ENCODE measurements at regions not wholly inside any gene's neighbourhood (a gene's known extent, or its start where the extent isn't known, plus 50 kb on each side); places are given as distances from the start of the nearest gene placed in this dataset.

DNA sequence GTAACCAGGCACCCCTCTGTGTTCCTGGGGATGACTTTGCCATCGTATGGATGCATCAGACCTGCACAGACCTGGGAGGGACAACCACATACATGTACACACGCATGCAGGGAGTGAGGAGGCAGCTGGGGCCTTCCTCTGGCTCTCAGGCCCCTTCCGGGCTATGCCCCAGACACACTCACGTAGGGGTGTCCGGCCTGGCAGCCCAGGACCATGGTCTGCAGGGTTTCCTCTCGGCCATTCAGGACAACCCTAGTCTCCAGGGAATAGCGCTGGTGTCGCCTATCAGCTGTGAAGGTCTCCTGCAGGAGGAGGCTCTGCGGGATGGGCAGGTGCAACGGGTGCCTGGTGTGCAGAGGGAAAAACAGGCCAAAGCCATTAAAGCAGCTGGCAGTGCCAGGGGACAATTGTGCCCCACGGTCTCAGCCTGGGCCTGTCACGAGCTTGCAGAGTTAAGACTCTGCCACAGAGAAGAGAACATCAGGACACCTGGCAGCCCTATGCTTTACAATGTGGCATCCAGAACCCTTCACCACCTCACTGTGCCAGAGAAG, 101.4 kb downstream of the RMI2 start:
- no peak for DNase-seq (ENCODE audit: low spot score)

GRCh38 chr16:11447272-11447671, 102.0 kb downstream of the RMI2 start:
- no peak for DNase-seq (ENCODE audit: low spot score)

GRCh38 chr16:11447836-11448235, 102.6 kb downstream of the RMI2 start:
- DNase-seq (ENCODE audit: low spot score), result no peak

DNA sequence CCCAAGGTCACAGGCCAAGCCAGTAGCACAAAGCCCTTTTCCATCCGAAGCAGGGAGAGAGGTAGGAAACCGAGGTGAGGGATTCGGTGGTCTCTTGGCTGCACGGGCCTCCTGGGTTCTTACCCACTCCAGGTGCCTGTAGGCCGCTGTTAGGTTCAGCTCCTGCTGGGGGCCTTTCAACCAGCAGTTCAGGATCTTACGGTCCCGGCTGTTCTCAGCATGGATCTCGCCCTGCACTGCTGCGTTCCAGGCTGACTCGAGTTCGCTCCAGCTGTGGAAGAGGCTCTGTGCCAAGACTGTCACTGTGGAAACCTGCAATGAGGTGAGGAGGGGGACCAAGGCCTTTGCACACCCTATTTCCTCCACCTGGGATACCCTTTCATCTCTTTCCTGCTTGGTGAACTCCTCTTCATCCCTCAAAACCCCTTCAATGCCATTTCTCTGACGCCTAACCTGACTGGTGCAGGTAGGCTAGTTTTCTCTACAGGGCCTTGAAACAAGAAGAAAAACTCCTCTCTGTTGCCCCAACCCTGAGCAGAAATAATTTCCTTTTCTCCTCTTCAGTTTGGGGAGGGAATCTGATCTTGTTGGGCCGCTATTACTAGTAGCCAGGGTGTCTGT, 103.6 kb downstream of the RMI2 start:
- DNase-seq (ENCODE audit: low spot score), result no peak

DNA sequence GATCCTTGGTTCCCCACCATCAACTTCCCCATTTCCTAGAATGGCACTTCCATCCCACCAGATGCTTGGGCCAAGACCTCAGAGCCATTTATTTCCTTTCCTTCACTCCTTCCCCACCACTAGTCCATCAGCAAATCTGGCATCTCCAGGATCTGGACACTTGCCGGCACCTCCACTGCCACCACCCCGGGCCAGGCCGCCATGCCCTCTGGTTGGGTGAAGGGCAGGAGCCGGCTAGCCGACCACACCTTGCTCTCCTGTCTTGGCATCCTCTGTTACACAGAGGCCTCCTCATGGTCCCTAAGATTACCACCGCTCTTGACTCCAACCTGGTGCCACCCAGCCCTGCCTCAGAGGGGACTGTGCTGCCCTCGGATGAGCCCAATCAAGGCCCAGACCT, 104.5 kb downstream of the RMI2 start:
- DNase-seq (ENCODE audit: low spot score), result no peak

DNA sequence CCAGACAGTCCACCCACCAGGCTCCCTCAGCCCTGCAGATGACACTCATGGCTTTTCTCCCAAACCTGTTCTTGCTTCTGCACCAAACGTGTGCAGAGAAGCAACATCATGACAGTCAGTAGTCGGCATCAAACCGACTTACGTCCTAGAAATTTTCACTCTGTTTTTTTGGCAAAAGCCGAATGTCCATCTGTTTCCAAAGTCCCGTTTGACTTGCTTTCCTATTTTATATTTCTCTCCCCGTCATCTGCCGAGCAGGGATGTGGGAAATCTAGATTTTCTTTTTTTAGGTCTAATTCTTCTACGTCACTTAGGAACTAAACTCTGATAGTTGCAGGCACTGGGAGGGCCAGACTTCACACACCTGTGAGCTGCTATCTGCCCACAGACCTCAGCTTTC, 104.9 kb downstream of the RMI2 start:
- no peak for DNase-seq (ENCODE audit: low spot score)

GRCh38 chr16:11452298-11452697, 107.0 kb downstream of the RMI2 start:
- DNase-seq (ENCODE audit: low spot score), result no peak

DNA sequence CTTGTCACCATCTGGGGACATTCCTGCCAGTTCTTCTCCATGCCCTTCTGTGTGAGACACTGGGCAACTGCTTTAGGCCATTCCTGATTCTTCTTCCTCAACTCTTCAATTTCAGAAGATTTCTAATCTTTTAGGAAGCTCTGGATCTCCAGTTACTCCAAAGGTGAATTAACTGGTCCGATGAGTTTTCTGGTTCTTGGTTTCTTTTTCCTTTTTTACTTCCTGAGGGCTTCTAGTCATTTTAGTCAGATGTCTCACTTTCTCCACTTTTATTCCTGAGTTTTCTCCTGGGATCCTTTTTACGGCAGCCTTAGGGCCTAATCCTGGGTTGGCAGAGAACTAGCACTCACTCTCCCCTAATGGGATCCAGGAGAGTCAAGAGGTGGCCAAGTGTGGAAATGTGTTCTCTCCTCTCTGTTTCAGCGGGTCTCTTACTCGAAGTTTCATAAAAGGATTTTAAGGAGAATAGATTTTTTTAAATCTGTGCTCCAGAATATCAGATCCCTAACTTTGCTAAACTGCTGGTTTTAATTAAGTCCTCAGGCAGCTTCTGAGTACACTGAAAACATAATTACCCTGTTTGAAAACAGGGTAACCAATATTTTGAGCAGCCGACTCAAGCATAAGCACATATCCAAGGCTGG, 107.6 kb downstream of the RMI2 start:
- DNase-seq (ENCODE audit: low spot score), result no peak

GRCh38 chr16:11456741-11457140, 111.5 kb downstream of the RMI2 start:
- DNase-seq (ENCODE audit: low spot score), result no peak

- DNase-seq (ENCODE audit: low spot score), result no peak
Observed at GRCh38 chr16:11459722-11460121, 114.5 kb downstream of the RMI2 start.

DNA sequence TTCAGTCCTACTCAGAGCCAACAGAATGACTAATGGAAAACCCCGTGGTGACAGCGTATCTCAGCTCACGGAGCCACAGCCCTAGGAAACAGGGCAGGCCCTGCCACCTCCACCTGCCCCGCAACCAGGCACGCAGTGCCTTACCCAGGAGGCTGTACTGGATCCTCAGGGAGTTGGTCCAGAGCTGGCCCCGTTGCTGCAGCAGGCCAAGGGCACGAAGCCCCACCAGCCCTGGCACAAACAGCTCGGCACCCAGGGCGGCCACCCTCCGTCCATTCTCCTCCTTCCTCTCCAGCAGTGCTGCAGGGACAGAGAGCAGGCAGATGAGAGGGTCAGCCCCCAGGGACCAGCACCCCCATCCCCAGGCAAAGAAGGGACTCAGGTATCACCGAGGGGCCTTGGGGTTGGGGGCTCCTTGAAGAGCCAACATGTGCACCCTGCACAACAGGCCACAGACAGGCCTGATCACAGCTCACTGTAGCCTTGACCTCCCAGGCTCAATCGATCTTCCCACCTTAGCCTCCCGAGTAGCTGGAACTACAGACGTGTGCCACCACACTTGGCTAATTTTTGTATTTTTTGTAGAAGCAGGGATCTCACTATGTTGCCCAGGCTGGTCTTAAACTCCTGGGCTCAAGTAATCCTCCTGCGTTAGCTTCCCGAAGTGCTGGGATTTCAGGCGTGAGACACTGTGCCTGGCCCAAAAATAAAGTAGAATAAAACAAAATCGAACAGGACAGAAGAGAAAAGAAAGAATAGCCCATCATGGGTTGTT, 115.7 kb downstream of the RMI2 start:
- no peak for DNase-seq (ENCODE audit: low spot score)

GRCh38 chr16:11461595-11461990, 116.3 kb downstream of the RMI2 start:
- no peak for DNase-seq (ENCODE audit: low spot score)

GRCh38 chr16:11462036-11462435, 116.8 kb downstream of the RMI2 start:
- DNase-seq (ENCODE audit: low spot score), result no peak

DNA sequence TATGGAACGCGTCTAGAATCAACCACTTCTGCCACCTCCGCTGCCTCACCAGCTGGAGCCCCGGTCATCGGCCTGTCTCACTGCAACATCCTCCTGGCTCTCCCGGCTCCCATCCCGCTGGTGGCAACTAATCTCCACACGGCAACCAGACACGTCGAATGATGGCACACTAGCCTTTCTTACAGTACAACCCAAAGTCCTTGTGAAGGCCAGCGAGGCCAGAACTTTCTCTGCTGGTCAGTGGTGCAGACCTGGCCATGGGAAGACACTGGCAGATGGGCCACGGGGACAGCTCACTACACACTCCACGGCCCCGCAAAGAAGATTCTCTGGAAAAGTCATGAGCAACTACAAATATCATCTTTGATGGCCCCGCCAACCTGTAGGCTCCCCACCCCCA, 117.6 kb downstream of the RMI2 start:
- no peak for DNase-seq (ENCODE audit: low spot score)

- DNase-seq (ENCODE audit: low spot score), result no peak
Observed at GRCh38 chr16:11464241-11464640, 119.0 kb downstream of the RMI2 start.

GRCh38 chr16:11465675-11466074, 120.4 kb downstream of the RMI2 start:
- no peak for DNase-seq (ENCODE audit: low spot score)

DNA sequence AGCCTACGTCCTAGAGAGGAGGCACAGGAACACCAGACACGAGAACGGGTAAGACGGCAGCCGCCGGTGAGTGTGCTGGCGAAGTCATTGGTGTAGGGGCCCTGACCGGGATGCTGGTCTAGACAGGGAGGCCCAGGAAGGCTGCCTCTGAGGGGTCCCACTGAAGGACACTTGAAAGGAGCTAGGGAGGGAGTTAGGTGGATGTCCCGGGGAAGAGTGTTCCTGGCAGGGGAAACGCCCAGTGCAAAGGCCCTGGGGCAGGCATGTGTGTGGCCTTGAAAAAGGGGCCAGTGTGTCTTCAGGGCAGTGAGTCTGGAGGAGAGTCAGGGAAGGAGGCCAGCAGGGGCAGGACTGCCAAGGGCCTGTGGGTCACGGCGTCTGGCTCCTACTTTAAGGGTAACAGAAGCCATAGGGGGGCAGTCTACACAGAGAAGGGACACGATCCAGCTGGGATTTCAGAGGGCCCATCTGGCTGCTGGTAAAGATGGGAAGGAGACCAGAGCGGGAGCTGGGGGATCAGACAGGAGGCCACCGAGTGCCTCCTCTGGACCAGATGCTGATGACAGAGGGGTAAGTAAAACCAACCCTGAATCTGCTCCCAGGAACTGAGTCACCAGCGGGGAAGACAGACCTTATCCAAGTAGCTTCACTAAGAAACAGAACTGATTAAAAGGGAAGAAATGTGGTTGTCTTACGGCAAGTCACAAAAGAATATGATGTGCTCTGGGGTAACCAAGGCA, 115.9 kb downstream of the LITAF start:
- DNase-seq (ENCODE audit: low spot score), result no peak

- DNase-seq (ENCODE audit: low spot score), result no peak
Observed at GRCh38 chr16:11471548-11471947, 115.2 kb downstream of the LITAF start.

DNA sequence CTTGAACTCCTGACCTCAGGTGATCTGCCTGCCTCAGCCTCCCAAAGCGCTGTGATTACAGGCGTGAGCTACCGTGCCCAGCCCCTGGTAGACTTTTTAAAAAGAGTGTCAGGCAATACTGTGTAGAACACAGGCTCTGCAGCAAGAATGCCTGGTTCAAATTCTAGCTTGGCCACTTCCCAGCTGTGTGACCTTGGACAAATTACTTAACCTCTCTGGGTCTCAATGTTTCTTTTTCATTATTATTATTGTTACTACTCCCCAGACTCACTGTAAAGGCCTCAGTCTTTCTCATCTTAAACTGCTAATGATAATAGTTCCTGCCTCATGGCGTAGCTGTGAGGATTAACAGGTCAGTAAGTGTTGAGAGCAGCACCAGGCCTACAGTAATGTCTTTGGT, 114.3 kb downstream of the LITAF start:
- no peak for DNase-seq (ENCODE audit: low spot score)

DNA sequence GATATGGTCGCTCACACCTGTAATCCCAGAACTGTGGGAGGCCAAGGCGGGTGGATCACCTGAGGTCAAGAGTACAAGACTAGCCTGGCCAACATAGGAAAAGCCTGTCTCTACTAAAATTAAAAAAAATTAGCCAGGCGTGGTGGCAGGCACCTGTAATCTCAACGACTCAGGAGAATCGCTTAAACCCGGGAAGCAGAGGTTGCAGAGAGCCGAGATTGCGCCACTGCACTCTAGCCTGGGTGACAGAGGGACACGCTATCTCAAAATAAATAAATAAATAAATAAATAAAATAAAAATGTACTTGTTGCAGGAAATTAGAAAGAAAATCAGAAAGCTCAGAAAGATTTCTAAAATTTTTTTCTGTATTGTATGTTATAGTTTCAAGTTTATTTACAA, 113.9 kb downstream of the LITAF start:
- no peak for DNase-seq (ENCODE audit: low spot score)

- DNase-seq (ENCODE audit: low spot score), result no peak
Observed at GRCh38 chr16:11473728-11474127, 113.0 kb downstream of the LITAF start.

DNA sequence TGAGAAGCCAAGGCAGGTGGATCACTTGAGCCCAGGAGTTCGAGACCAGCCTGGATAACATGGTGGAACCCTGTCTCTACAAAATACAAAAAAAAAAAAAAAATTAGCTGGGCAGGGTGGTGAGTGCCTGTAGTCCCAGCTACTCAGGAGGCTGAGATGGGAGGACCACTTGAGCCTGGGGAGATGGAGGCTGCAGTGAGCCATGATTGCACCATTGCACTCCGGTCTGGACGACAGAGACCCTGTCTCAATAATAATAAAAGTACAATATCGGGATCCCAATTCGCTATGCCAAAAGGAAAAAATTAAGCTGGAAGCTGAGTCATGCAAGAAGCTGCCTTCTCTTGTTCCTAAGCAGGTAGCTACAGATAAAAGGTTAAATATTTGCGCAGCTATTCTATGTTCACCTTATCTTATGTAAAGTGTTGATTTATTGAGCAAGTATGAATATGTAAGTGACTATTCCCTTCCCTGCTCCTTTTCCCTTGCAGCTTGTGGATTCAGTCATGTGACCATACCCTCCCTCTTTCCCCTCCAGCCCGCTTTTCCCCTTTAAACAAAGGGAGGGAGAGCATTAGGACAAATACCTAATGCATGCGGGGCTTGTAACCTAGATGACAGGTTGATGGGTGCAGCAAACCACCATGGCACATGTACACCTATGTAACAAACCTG, 112.0 kb downstream of the LITAF start:
- DNase-seq (ENCODE audit: low spot score), result no peak
